Spleen (tissue), 11 donors: ENCODE measurements at regions not wholly inside any gene's neighbourhood (a gene's known extent, or its start where the extent isn't known, plus 50 kb on each side); places are given as distances from the start of the nearest gene placed in this dataset.

ENCODE experiments used
- DNase-seq: peaks from one replicate; pipeline ENCODE4 v3.0.0-alpha.2; 2020
- H3K27ac ChIP-seq, 8 donors: fragments of 200-600 bp; sonication (generic) in 7 of 8; 1 replicate in 4 of 8; 2 replicates in 4 of 8; pipeline versions ENCODE4 v1.5.0 to v1.8.0; 2016 to 2021; ENCODE audit warnings: inconsistent platforms in 4 of 8, mild to moderate bottlenecking in 4 of 8, moderate library complexity in 1 of 8
- H3K27me3 ChIP-seq, 7 donors: fragments of 200-600 bp; sonication (generic) in 6 of 7; replicated peaks in 1 of 7; 1 replicate in 4 of 7; 2 replicates in 3 of 7; pipeline versions ENCODE4 v1.5.0 to v1.8.0; 2016 to 2021; ENCODE audit warnings: inconsistent platforms in 3 of 7, mild to moderate bottlenecking in 1 of 7
- H3K36me3 ChIP-seq, 6 donors: fragments of 200-600 bp; sonication (generic) in 5 of 6; 1 replicate in 4 of 6; 2 replicates in 2 of 6; pipeline versions ENCODE4 v1.5.0 to v1.8.0; 2016 to 2021; ENCODE audit warnings: inconsistent platforms in 2 of 6
- H3K4me1 ChIP-seq, 6 donors: fragments of 200-600 bp; sonication (generic) in 5 of 6; 1 replicate in 3 of 6; 2 replicates in 3 of 6; pipeline versions ENCODE4 v1.5.0 to v1.8.0; 2016 to 2021; ENCODE audit warnings: inconsistent platforms in 3 of 6
- H3K4me3 ChIP-seq, 8 donors: fragments of 200-600 bp; sonication (generic) in 7 of 8; 1 replicate in 4 of 8; 2 replicates in 4 of 8; pipeline versions ENCODE4 v1.5.0 to v1.8.0; 2016 to 2021; ENCODE audit warnings: inconsistent platforms in 4 of 8, mild to moderate bottlenecking in 4 of 8, moderate library complexity in 2 of 8
- H3K9me3 ChIP-seq, 8 donors: fragments of 200-600 bp; sonication (generic) in 7 of 8; 1 replicate in 4 of 8; 2 replicates in 4 of 8; pipeline versions ENCODE4 v1.5.0 to v1.8.0; 2016 to 2021; ENCODE audit warnings: inconsistent platforms in 4 of 8
- CTCF ChIP-seq, 11 experiments: fragments of 200-600 bp in 7 of 11; fragments of 450-650 bp in 4 of 11; sonication (generic) in 4 of 11; IDR thresholded peaks in 8 of 11; conservative IDR thresholded peaks in 3 of 11; 1 replicate in 7 of 11; 2 replicates in 4 of 11; pipeline versions ENCODE4 v1.4.0 to v1.8.0; 2016 to 2021; ENCODE audit warnings: antibody characterized with exemption in 11 of 11, inconsistent platforms in 4 of 11, mild to moderate bottlenecking in 1 of 11
- POLR2A ChIP-seq, 3 donors: fragments of 450-650 bp; IDR thresholded peaks; one replicate each; pipeline ENCODE4 v1.5.1; 2017; ENCODE audit warnings: antibody characterized with exemption in 3 of 3, mild to moderate bottlenecking in 1 of 3
- POLR2AphosphoS5 ChIP-seq, 3 donors: sonication (generic); formaldehyde crosslinking; IDR thresholded peaks; one replicate each; pipeline ENCODE4 v1.5.1; 2017; ENCODE audit warnings: antibody characterized with exemption in 3 of 3
- WGBS, 5 donors: extraction: QIAGEN DNeasy Blood & Tissue Kit in 3 of 5; methylation state at CpG; one replicate each; pipeline versions ENCODE4 v1.1.5 to v1.1.7; 2013 to 2018; 5-methylcytosine and 5-hydroxymethylcytosine counted together
- intact Hi-C: fragments of 100-400 bp; cut with DNase I; formaldehyde crosslinking; loops from one replicate; pipeline ENCODE4 v1.15.0; 2023; ENCODE audit warnings: low total_unique reads
- donor health status: healthy with polysubstance abuse.
- donor health status: DM: no; HTN: no; CAD: no; lungs with moderate emphysema.
- donor health status: DM: no; HTN: no; CAD: no.
- donor health status: Bipolar disorder and iron deficiency.
- donor health status: healthy.
- donor health status: DM: no; HTN: no; CAD: no.
- donor health status: DM: yes; HTN: yes; CAD: no.

- WGBS, 5 donors: 67 to 79% (median 71%) methylated on average over 15 of the region's 15 CpGs
- Histone ChIP-seq H3K4me1 (no peaks in the 10 kb centered on the region), H3K9me3 (no peaks in the 10 kb centered on the region), H3K4me3 (no peak overlapping the region), H3K27me3 (peaks cover 0 to 24% (median 0%) of the 10 kb centered on the region in 7 donors), H3K27ac (no peak overlapping the region), H3K36me3 (no peaks in the 10 kb centered on the region)
- DNase-seq: no peak
- intact Hi-C loops: no loop called here
- TF ChIP-seq POLR2AphosphoS5 (IDR thresholded peaks at IDR 0.05) (no peak), POLR2A (IDR thresholded peaks at IDR 0.05) (no peak), CTCF (IDR thresholded peaks at IDR 0.05 in 8 of 11, conservative IDR thresholded peaks at IDR 0.05 in 3 of 11) (no peak)
These were observed 212.5 kb downstream of the EMX2 start for GRCh38 chr10:117754770-117755658.

GRCh38 chr10:117755659-117756014 is 213.1 kb downstream of the EMX2 start:
- TF ChIP-seq CTCF (IDR thresholded peaks at IDR 0.05 in 8 of 11, conservative IDR thresholded peaks at IDR 0.05 in 3 of 11) (no peak), POLR2AphosphoS5 (IDR thresholded peaks at IDR 0.05) (no peak), POLR2A (IDR thresholded peaks at IDR 0.05) (no peak)
- intact Hi-C loops: no loop called here
- DNase-seq: no peak
- Histone ChIP-seq H3K27me3 (peaks cover 0 to 27% (median 3%) of the 10 kb centered on the region in 7 donors), H3K4me3 (no peak overlapping the region), H3K9me3 (no peaks in the 10 kb centered on the region), H3K27ac (no peak overlapping the region), H3K36me3 (no peaks in the 10 kb centered on the region), H3K4me1 (no peaks in the 10 kb centered on the region)
- WGBS, 5 donors: 36 to 53% (median 45%) methylated on average over 3 of the region's 3 CpGs

- no peak overlapping the region for H3K4me3 ChIP-seq
- peaks cover 0 to 42% (median 3%) of the 10 kb centered on the region in 7 donors for H3K27me3 ChIP-seq
- TF ChIP-seq POLR2A (IDR thresholded peaks at IDR 0.05): no peak
- no peak for TF ChIP-seq CTCF (IDR thresholded peaks at IDR 0.05 in 8 of 11, conservative IDR thresholded peaks at IDR 0.05 in 3 of 11)
- TF ChIP-seq POLR2AphosphoS5 (IDR thresholded peaks at IDR 0.05): no peak
- H3K4me1 ChIP-seq: no peaks in the 10 kb centered on the region
- intact Hi-C loops: no loop called here
- H3K27ac ChIP-seq: no peak overlapping the region
- 67 to 78% (median 72%) methylated on average over 7 to 9 of the region's 9 CpGs for WGBS, 5 donors
- no peaks in the 10 kb centered on the region for H3K9me3 ChIP-seq
- DNase-seq: no peak
- no peaks in the 10 kb centered on the region for H3K36me3 ChIP-seq
These were observed 214.7 kb downstream of the EMX2 start for GRCh38 chr10:117757086-117757720.

GRCh38 chr10:117759266-117759665 is 216.7 kb downstream of the EMX2 start:
- TF ChIP-seq POLR2A (IDR thresholded peaks at IDR 0.05): no peak
- TF ChIP-seq POLR2AphosphoS5 (IDR thresholded peaks at IDR 0.05): no peak
- TF ChIP-seq CTCF (IDR thresholded peaks at IDR 0.05 in 8 of 11, conservative IDR thresholded peaks at IDR 0.05 in 3 of 11): no peak
- Histone ChIP-seq H3K27ac (no peak overlapping the region), H3K4me3 (no peak overlapping the region), H3K36me3 (no peaks in the 10 kb centered on the region), H3K4me1 (no peaks in the 10 kb centered on the region), H3K27me3 (peaks cover 0 to 54% (median 3%) of the 10 kb centered on the region in 7 donors), H3K9me3 (no peaks in the 10 kb centered on the region)
- intact Hi-C loops: no loop called here
- DNase-seq: no peak
- 89 to 91% (median 90%) methylated on average over 11 of the region's 11 CpGs for WGBS, 5 donors
